ENCODE measurements at regions not wholly inside any gene's neighbourhood (a gene's known extent, or its start where the extent isn't known, plus 50 kb on each side); places are given as distances from the start of the nearest gene placed in this dataset.

- TF ChIP-seq POLR2A (IDR thresholded peaks at IDR 0.05): no peak
- no peak for TF ChIP-seq CTCF (IDR thresholded peaks at IDR 0.05)
Measured at GRCh38 chr3:19742935-19743334, 191.1 kb downstream of the EFHB start.
